CD4-positive, alpha-beta T cell treated with Interleukin-2 at 100 ng/mL for 4 hours (primary cell): ENCODE measurements at regions not wholly inside any gene's neighbourhood (a gene's known extent, or its start where the extent isn't known, plus 50 kb on each side); places are given as distances from the start of the nearest gene placed in this dataset.

Experiments
- DNase-seq: peaks from one replicate; pipeline ENCODE4 v3.0.0-alpha.2; 2020; ENCODE audit warnings: low spot score

- DNase-seq = no peak
These were observed 139.0 kb upstream of the GPR26 start for GRCh38 chr10:123527151-123527550.

GRCh38 chr10:123529146-123529760, 136.9 kb upstream of the GPR26 start:
- no peak for DNase-seq

DNA sequence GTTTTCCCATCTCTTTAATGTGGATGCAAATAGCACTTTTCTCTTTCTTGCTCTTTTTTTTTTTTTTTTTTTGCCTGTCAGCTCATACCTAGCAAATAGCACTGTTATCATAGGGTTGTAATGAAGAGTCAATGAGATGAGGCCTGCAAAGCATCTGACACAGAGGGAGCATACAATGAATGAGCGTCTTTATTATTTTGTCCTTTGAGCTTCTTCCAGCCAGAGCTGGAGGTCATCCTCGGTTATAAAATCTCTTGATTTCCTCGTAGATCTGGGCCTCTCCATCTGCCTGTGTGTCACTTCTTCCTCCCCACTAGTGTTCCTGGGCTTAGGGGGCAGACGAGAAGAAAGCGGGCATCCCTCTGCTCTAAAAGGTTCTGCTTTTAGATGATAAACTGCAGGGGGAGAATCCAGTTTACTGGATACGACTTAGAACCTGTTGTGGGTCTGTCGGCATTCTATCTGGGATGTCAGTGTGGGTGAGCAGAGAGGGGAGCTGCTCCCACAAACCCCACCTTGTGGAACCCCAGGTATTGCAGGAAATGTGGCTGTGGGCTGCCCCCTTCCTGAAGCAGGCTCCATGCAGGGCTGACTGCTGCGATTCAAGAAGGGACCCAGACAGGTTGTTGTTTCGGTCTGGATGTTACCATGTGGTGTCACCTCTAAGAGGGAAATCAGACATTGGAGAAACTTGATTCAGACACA, 135.8 kb upstream of the GPR26 start:
- DNase-seq = no peak

GRCh38 chr10:123535386-123535785, 130.8 kb upstream of the GPR26 start:
- DNase-seq = no peak

DNA sequence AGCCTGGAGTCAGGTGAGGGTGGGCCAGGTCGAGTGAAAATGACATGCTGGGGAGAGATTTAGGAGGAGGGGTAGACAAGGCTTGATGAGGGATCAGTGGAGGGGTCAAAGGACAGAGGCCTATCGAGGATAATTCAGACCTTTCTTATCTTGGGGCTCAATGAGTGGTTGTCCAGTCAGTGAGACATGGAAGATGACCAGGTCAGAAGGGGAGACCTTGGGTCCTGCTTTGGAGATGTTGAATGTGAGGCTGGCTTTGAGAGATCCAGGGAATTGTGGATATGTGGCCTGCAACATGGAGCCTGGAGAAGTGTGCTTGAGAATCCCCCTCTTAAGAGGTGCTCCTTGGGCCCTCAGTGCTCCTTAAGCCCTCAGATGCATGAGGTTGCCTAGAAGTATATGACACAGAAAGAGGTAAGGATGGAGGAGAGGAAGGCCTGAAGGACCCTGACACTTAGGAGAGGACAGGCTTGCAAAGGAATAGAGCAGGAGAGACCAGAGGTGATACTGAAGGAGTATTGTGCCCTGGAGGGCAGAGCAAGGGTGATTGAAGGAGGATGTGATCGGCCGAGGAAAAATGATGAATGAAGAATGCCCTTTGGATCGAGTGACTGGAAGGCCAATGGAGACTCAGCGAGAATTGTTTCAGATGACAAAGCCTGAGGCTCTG, 129.8 kb upstream of the GPR26 start:
- DNase-seq = no peak

GRCh38 chr10:123537188-123537961, 128.8 kb upstream of the GPR26 start:
- no peak for DNase-seq

DNA sequence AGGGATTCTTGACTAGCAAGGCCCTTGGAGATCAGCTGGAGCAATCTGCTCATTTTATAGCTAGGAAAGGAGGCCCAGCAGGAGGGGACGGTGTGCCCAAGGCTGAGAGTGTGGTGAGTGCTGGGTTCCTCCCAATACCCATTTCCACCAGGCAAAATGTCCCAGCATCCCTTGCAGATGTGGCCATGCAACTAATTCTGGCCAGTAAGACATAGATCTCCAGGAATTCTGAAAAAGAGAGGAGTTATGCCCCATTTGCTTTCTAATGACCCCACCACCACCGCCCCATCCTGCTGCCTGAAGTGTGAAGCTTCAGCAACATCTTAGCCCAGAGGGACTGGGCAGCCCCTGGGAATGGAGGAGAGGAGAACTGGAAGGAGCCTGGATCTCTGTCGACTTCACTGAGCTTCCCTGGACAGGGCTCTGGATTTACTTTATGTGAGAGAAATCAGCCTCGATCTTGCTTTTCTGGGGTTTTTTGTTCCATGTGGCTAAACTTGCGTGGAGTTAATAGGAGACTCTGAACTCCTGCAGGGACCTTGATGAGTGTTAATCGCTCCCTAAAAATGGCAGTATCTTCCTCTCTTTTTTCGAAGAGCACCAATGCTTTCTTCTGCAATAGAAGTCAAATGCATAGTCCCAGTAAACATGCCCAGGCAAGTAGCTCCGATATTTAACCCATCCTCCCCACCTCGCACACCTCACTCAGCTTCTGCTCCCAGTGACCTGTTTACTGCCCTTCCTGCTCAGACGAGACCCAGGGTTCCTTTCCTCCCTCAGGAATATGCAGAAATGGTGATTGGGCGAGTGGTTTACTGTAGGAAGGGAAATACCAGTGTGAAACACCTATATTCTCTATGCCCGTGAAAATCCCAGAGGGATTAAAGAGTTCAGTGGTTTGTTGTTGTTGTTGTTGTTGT, 127.5 kb upstream of the GPR26 start:
- no peak for DNase-seq

- no peak for DNase-seq
These were observed 121.2 kb upstream of the GPR26 start for GRCh38 chr10:123544986-123545385.

- no peak for DNase-seq
These were observed 117.4 kb upstream of the GPR26 start for GRCh38 chr10:123548770-123549169.

DNA sequence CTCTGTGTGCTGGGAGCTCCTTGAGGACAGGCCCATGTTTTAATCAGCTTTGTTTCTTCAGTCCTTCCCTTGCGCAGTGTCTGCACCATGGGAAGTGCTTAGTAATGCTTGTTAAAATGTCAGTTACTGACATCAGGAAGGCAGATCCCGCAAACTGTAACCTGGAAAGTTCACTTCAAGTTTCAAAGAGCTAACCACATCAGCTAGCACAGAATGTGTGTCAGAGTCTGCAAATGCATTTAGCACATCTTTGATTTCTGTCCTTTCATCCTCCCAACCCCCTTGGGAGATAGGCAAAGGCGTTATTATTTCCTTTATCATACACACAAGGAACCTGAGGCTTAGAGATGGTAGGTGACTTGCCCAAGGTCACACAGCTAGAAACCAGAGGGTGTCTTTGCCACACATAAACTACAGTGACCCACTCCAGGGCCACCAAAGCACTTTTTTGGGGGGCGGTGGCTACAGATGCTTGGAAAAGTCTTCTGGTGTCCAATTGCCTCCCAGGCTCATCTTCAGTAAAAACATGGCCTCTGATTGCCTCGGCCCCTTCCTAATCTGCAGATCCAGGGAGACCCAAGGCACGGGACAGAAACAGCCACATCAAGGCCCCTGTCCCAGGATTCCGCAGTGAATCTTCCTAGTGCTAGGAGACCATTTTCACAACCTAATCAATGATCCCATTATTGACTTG, 116.2 kb upstream of the GPR26 start:
- no peak for DNase-seq

DNA sequence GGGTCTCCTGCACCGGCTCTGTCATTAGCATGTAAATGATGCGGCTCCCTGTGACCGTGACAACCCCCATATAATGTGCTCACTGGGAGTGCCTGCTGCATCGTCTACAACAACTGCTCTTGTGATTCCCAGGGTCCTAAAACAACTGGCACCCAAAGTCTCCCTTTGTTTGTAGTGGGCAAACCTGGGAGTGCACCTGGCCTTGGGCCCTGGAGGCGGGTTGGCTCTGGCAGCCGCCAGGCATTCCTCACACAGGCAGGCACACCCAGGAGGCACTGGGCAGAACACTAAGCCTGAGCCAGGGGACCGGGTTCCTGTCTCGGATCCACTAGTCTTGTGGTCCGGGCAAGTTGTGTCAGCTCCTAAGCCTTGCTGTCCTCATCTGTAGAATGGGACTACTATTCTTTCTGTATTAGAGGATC, 115.5 kb upstream of the GPR26 start:
- no peak for DNase-seq

DNA sequence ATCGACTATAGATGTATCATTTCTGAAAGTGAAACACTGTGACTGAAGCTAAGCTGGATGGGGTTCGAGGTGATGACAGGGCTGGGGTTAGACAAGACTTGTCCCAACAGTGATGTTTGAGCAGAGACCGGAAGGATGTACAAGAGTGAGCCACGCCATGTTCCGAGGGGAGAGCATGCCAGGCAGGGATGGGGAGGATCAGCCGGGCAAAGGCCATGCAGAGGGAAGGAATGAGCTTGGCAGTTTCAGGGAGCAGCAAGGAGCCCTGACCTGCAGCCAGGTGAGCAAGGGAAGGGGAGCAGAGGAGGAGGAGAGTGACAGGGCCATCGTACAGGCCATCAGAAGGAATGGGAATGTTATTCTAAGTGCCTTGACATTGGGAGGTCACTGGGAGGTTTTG, 114.9 kb upstream of the GPR26 start:
- DNase-seq = no peak

- DNase-seq = no peak
These were observed 113.2 kb upstream of the GPR26 start for GRCh38 chr10:123552760-123553554.

DNA sequence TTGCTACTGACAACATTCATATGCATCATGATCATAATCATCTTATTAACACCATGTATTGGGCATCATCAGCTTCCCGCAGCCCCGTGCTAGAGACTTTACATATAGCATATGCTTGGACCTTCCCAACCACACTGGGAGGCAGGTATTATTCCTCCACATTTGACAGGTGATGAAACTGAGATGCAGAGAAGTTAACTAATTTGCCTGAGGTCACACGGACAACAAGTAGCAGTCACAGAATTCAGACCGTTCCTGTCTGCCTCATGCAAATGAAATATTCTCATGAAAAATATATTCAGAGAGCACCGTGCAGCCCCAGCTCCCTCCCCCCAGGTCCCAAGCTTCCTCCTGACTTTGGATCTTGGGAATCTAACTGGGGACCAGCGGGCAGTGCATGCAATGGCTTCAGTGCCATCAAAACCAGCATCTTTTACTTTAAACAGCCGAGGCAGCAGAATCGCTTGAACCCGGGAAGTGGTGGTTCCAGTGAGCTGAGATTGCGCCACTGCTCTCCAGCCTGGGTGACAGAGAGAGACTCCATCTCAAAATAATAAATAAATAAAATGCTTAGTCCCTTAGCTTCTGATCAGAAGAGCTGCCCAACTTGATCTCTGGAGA, 112.2 kb upstream of the GPR26 start:
- DNase-seq = no peak

- no peak for DNase-seq
These were observed 111.5 kb upstream of the GPR26 start for GRCh38 chr10:123554656-123555055.

DNA sequence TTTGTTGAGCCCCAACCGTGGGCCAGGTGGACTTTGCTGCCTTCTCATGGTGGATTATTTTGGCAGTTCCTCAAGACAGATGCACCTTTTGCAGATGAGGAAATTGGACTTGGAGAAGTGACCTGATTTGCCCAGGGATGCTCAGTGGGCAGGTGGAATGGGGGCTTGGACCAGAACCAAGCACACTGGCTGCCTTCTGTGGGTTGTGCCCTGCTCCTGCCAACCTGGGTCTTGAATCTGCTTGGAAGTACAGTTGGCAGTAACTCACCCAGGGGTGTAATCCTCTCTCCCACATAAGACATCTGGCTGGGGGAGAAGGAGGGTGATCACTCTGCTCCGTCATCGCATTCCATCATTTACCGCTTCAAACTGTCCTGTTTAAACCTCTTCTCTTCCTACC, 110.5 kb upstream of the GPR26 start:
- DNase-seq = no peak

- no peak for DNase-seq
These were observed 110.1 kb upstream of the GPR26 start for GRCh38 chr10:123556049-123556448.

- DNase-seq = no peak
These were observed 109.4 kb upstream of the GPR26 start for GRCh38 chr10:123556736-123557135.

DNA sequence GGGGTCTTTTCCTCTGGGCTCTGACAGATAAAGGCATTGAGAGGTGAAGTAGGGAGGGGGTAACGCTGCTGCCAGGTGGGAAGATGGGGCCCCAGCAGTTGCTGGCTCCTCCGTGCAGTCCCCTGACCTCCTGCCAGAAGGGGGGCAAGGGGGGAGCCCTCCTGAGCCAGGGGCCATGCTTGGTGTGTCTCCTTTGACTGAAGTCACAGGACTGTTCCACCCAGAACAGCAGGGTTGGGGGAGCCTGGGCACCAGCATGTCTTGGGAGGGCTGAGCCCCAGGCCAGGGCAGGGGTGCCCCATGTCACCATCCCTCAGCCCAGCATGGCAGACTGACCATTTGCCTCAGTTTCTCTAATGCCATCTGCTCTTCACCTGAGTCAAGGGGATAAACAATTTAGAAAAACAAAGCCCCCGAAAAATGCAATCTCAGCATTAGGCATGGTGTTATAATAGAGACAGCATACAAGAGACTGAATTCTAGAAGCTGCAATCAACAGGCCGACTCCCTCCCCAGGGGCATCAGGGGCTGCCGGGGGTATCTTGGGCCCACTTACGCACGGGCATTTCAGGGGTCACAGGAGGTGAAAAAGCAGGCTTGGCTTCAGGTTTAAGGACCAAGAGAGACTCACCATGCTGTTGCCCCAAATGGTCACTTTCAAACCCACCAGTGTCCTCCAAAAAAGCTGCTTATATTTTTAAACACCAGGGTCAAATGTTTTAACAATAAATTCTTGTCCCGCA, 108.6 kb upstream of the GPR26 start:
- DNase-seq = no peak
